Endothelial cell (in vitro differentiated cells): ENCODE measurements at regions not wholly inside any gene's neighbourhood (a gene's known extent, or its start where the extent isn't known, plus 50 kb on each side); places are given as distances from the start of the nearest gene placed in this dataset.

Experiments
- DNase-seq: peaks from one replicate; pipeline ENCODE4 v3.0.0; 2021; ENCODE audit warnings: low spot score
- H3K27ac Mint-ChIP-seq: one replicate; pipeline ENCODE4 v1.8.0; 2021; ENCODE audit warnings: mixed read lengths, inconsistent platforms; ENCODE audit not compliant: unreplicated experiment
- H3K27me3 Mint-ChIP-seq: one replicate; pipeline ENCODE4 v1.8.0; 2021; ENCODE audit warnings: mild to moderate bottlenecking, moderate library complexity, mixed read lengths, inconsistent platforms; ENCODE audit not compliant: unreplicated experiment
- H3K36me3 Mint-ChIP-seq: one replicate; pipeline ENCODE4 v1.8.0; 2021; ENCODE audit warnings: mild to moderate bottlenecking, low read depth, mixed read lengths, inconsistent platforms; ENCODE audit not compliant: unreplicated experiment
- H3K4me1 Mint-ChIP-seq: one replicate; pipeline ENCODE4 v1.8.0; 2021; ENCODE audit warnings: mild to moderate bottlenecking, mixed read lengths, inconsistent platforms; ENCODE audit not compliant: unreplicated experiment
- H3K4me3 Mint-ChIP-seq: one replicate; pipeline ENCODE4 v1.8.0; 2021; ENCODE audit warnings: mild to moderate bottlenecking, mixed read lengths, inconsistent platforms; ENCODE audit not compliant: unreplicated experiment
- H3K9me3 Mint-ChIP-seq: one replicate; pipeline ENCODE4 v1.8.0; 2021; ENCODE audit warnings: mixed read lengths, inconsistent platforms; ENCODE audit not compliant: unreplicated experiment
- TF ChIP-seq, protein P1 (sequence below): fragments of 200-600 bp; sonication (generic); IDR thresholded peaks from one replicate; pipeline ENCODE4 v1.5.0; 2021; ENCODE audit warnings: antibody characterized with exemption; ENCODE audit not compliant: unreplicated experiment

DNA sequence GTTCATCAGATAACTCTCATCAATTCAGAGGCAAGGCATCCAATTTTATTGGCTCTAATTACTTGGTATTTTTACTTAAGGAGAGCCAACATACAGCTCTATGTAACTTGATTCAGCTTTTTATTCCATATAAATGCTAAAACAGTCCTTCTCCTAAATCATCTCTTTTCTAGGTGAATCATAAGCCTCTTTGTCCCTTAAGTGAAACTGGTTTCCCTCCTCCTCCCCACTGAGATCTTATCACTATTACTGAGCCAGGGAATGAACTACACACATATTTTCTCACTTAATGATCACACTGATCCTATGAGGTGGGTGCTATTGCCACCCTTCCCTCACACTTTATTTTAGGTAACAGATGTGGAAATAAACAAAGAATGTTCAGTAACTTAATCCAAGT is 1143.8 kb downstream of the MAT2B start:
- Mint-ChIP-seq H3K27ac (no peak overlapping the region), H3K9me3 (no peaks in the 10 kb centered on the region), H3K36me3 (no peaks in the 10 kb centered on the region), H3K4me1 (peaks cover 9% of the 10 kb centered on the region), H3K27me3 (no peaks in the 10 kb centered on the region), H3K4me3 (no peak overlapping the region)
- TF ChIP-seq, protein P1, sequence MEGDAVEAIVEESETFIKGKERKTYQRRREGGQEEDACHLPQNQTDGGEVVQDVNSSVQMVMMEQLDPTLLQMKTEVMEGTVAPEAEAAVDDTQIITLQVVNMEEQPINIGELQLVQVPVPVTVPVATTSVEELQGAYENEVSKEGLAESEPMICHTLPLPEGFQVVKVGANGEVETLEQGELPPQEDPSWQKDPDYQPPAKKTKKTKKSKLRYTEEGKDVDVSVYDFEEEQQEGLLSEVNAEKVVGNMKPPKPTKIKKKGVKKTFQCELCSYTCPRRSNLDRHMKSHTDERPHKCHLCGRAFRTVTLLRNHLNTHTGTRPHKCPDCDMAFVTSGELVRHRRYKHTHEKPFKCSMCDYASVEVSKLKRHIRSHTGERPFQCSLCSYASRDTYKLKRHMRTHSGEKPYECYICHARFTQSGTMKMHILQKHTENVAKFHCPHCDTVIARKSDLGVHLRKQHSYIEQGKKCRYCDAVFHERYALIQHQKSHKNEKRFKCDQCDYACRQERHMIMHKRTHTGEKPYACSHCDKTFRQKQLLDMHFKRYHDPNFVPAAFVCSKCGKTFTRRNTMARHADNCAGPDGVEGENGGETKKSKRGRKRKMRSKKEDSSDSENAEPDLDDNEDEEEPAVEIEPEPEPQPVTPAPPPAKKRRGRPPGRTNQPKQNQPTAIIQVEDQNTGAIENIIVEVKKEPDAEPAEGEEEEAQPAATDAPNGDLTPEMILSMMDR: no peak
- DNase-seq: no peak

DNA sequence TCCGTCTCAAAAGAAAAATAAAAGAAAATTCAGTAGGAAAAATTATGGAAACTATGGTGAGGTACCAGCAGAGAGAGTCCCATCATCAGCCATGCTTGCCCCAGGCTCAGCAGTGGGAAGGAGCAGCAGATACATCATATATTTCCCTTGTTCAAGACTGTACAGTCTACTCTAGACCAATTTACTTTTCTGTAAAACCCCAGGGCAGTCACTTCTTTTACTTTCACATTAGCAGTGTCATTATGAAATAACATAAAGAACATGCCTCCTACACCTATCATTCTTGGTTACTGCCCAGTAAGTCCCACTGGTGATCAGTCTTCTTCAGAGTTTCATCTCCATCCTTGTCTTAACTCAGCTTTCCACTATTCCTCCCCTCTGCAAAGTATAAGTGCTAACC is 1145.0 kb downstream of the MAT2B start:
- Mint-ChIP-seq H3K4me1 (peaks cover 9% of the 10 kb centered on the region), H3K9me3 (no peaks in the 10 kb centered on the region), H3K36me3 (no peaks in the 10 kb centered on the region), H3K27me3 (no peaks in the 10 kb centered on the region), H3K4me3 (no peak overlapping the region), H3K27ac (no peak overlapping the region)
- TF ChIP-seq, protein P1: no peak
- DNase-seq: no peak

DNA sequence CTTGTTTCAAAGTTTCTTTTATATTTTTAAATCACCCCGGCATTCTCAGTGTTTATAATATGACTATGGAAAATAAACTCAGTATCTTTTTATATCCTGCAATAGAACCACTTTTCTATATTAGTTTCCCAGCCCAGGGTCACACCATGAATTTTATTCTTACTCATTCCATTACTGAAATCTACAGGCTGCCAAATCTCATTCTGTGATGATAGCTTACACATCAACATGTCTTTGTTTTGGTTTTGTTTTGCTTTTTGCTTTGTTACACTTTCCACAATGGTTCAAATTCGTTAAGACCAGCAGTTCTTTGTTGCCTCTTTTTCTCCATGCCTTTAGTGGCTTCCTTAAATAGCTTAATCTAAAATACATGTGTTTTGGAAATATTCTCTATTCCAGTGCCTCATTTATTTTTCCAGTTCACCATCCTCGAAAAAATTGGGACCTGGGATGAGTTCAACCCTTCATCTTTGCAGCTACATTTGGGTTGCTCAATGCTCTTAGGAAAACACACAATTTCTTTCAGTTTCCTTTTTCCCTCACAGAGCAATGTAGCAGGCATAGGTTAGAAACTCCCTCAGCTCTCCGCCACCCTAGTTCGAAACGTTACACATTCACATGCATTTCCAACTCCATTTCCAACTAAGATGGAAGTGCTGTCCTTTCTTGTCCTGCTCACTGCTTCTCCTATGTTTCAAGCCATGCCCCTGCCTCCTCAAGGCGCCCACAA is 1146.3 kb downstream of the MAT2B start:
- no peak for DNase-seq
- Mint-ChIP-seq H3K36me3 (no peaks in the 10 kb centered on the region), H3K4me1 (peaks cover 9% of the 10 kb centered on the region), H3K27me3 (no peaks in the 10 kb centered on the region), H3K9me3 (no peaks in the 10 kb centered on the region), H3K27ac (no peak overlapping the region), H3K4me3 (no peak overlapping the region)
- TF ChIP-seq, protein P1: no peak

DNA sequence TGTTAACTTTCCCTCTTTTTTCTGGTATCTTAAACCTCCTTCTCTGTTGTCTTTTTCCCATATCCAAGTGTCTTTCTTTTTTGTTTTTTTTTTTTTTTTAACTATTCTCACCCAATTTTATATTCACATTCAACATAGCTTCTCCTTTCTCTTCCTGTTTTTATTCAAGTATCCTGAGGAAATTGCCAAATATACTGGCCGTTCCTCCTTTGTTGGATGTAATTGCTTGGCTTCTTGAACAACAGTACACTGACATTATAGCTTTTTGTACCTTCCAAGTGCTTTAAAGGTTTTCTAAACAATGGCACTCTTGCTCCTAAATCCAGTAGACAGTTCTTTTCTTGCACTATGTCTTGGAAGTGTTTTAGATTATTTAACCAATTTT is 1146.8 kb downstream of the MAT2B start:
- no peak for DNase-seq
- Mint-ChIP-seq H3K36me3 (no peaks in the 10 kb centered on the region), H3K27ac (no peak overlapping the region), H3K27me3 (no peaks in the 10 kb centered on the region), H3K4me1 (peaks cover 9% of the 10 kb centered on the region), H3K9me3 (no peaks in the 10 kb centered on the region), H3K4me3 (no peak overlapping the region)
- TF ChIP-seq, protein P1: no peak

DNA sequence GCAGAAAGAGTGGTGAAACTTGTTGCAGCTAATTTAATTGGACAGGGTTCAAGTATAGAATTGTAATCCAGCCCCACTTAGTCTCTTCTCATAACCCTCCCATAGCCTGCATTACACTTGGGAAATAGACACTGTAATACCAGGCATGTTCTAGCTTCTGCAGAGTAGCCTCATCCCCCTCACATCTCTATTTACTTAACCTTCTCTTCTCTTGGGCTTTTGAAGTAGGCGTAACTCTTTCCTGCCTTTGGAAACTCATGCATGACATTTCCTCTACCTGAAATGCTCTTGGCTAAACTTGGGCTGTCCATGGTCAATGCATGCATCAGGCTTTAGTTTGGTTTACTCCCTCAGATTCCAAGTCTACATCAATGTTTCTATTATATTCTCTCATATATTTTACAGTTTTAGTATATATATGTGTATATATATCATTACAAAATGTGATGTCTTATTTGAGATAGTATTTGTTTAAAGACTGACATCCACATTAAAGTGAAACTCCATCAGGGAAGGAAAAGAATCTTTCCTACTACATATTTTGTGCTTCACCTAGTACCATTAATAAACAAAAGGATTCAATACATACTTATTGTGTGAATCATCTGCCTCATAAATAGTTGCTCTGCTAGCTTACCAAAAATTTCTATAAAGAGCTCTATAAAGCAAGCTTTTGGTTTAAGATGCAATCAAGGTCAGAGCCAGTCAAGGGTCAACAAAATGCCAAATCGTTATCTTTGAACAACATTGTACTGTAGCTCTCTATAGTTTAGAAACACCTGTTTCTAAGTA is 1158.0 kb downstream of the MAT2B start:
- H3K27ac Mint-ChIP-seq: no peak overlapping the region
- H3K36me3 Mint-ChIP-seq: no peaks in the 10 kb centered on the region
- TF ChIP-seq, protein P1: no peak
- H3K4me3 Mint-ChIP-seq: no peak overlapping the region
- DNase-seq: no peak
- H3K27me3 Mint-ChIP-seq: no peaks in the 10 kb centered on the region
- no peaks in the 10 kb centered on the region for H3K9me3 Mint-ChIP-seq
- peaks cover 4% of the 10 kb centered on the region for H3K4me1 Mint-ChIP-seq
